HG03520 (cell line): ENCODE measurements at regions not wholly inside any gene's neighbourhood (a gene's known extent, or its start where the extent isn't known, plus 50 kb on each side); places are given as distances from the start of the nearest gene placed in this dataset.

ENCODE experiments used
- ATAC-seq: cut with Tn5 transposase; IDR thresholded peaks from one replicate; pipeline ENCODE4 v1.9.1; 2021; ENCODE audit warnings: mild to moderate bottlenecking, moderate library complexity; ENCODE audit not compliant: unreplicated experiment

DNA sequence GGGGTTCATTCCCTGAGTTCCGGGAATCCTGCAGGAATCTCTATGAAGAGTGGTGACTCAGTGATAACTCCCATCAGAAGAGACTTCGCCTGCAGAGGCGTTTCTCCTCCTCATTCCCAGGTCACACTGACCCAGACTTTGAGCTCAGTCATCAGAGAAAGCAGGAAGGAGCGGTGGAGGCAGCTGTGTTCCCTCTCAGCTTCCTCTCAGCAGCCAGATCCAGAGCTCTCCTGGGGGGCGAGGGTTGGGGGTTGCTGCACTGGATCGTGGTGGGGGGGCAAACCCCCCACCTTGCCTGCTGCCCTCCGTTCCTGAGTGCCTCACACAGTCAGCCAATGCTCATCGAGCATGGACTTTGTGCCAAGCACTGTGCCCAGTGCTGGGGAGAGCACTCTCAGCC is 271.2 kb downstream of the CBLN1 start:
- no peak for ATAC-seq

- no peak for ATAC-seq
These were observed 272.4 kb downstream of the CBLN1 start for GRCh38 chr16:49009204-49009603.

DNA sequence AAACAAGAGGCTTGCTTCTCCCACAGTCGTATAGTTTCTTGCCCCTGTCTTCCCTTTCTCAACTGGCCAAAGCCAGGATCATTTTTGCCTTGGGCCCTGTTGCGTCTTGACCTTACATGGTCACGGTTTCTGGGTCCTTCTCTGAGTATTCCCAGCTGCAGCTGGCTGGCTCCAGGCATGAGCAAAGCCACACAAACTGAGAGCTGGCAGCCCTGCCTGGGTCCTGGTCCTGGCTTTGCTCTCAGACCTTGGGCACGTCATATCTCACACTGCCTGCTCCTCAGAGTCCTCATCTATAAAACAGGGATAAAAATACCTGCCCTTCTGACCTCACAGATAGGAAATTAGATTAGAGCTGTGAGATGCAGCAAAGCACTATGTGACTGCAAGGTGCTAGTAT is 277.6 kb downstream of the CBLN1 start:
- ATAC-seq, result no peak

- ATAC-seq, result no peak
These were observed 278.6 kb downstream of the CBLN1 start for GRCh38 chr16:49003022-49003421.

DNA sequence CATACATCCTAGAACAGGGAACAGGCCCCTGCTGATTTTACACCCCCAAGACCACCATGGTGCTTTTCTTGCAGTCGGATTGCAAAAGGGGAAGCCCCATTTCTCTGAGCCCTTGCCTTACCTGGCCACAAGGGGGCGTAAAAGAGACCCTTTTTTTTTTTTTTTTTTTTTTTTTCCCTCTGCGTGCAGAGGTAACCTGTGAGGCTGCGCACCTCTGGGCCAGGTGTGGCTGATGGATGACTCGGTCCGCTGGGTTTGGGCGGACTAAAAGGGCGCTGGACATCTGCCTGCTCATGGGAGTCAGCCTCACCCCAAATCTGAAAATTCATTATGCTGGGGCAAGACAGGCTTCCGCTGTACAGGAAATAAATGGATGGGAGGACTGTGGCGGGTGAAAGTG is 281.0 kb downstream of the CBLN1 start:
- no peak for ATAC-seq

DNA sequence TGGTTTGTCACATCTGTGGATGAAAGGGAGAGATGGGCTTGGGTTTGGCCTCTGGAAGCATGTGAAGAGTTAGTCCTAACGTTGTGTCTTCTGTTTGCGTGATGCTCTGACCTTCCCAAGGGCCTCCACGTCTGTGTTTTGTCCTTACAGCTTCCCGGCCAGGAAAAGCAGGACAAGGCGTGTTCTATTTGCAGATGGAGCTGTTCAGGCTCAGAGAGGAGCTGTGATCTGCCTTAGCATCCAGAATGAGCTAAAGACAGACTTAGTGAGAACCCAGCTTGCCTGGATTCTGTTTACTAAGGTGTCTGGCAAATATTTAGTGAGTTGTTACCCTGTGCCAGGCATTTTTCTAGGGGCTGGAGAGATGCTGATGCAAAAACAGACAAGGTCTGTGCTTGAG is 282.1 kb downstream of the CBLN1 start:
- no peak for ATAC-seq

DNA sequence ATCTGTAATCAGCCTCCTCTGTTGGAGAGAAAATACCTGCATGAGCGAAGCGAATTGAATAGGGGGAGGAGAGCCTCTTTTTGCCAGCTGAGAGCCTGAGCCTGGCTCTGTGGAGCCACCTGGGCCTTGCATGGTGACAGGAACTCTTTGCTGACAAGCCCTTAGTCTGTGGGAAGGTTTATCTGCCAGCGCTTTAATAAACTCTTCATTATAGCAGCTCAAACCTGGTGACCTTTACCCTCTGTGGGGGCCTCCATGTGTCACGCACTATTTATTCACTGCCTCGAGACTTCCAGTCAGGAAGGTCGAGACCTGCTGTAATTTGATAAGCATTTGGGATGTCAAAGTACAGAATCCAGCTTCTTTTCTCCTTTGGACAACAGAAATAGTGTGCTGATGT is 282.6 kb downstream of the CBLN1 start:
- ATAC-seq, result no peak

DNA sequence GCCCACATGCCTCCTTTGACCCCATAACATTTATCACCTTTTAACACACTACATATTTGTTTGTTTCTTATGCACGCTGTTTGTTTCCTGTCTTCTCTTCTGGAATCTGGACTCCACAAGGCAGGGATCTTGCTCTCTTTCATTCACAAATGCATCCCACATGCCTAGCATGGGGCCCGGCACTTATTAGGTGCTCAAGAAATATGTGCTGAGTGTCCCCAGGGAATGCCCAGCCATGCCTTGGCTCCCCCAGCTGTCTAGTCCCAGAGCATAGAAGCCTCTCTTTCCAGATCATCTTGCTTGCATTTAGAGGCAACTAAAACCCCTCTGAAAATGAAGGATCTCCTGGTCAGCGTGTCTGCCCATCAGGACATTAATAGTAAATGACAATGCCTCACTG is 283.7 kb downstream of the CBLN1 start:
- ATAC-seq, result no peak

DNA sequence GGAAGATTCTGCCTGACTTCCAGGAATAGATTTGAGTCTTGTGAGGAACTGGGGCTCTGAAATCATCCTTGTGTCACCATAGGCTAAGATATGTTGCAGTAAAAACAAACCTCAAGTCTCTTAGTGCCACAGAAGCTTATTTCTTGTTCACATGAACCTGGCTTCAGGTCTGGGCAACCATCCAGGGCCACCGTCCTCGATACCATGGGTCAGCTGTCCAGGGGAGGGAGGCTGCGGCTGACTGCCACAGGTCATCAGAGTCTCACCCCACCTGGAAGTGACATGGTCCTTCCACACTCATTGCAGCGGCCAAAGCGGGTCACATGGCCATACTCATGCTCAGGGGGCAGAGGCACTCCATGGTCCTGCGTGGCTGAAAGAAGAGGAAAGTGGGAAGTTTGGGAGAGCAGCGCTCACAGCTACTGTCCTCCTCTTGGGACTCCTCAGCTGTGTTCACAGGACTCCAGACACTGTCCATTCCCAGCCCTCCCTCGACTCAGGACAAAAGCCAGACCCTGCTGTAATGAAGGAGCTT is 284.5 kb downstream of the CBLN1 start:
- ATAC-seq, result no peak

DNA sequence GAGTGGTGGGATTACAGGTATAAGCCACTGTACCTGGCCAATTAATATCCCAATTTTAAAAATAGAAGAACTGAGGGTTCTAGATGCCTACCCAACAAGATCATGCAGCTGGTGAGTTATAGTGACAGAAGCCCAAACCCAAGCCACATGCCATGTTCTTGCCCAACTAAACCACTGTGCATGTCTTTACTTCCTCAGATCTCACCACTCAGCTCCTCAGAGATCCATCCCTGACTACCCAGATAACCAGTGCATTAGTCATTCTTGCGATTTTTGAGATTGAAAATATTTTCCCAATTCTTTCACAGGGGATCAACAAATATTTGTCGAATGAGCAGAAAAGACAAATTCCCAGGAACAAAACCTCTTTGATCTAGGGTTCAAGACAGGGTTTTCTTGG is 303.1 kb downstream of the CBLN1 start:
- ATAC-seq, result no peak

GRCh38 chr16:48972236-48972635 is 309.4 kb downstream of the CBLN1 start:
- no peak for ATAC-seq

DNA sequence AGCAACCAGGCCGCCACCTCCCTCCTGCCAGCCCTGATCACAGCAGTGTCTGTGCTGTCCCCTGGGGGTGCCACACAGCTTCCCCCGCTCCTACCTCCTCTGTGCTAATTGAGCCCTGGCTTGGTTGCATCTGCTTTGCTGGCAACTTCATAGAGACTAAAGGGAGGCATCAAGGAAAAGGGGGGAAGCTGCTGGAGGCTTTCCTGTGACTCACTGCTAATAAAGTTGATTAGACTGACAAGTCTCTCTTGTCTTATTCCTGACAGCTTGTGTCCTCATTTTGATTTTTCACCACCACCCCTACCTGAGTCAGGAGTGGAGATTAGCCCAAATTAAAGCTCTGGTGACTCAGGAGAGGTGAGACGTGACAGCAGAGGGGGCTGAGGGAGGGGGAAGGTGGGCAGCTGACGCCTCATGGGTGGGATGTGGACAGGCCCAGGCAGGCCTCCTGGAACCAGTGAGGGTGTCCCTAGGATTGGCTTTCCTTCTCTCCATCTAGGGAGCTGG is 310.0 kb downstream of the CBLN1 start:
- no peak for ATAC-seq

- no peak for ATAC-seq
These were observed 311.4 kb downstream of the CBLN1 start for GRCh38 chr16:48970216-48970615.

DNA sequence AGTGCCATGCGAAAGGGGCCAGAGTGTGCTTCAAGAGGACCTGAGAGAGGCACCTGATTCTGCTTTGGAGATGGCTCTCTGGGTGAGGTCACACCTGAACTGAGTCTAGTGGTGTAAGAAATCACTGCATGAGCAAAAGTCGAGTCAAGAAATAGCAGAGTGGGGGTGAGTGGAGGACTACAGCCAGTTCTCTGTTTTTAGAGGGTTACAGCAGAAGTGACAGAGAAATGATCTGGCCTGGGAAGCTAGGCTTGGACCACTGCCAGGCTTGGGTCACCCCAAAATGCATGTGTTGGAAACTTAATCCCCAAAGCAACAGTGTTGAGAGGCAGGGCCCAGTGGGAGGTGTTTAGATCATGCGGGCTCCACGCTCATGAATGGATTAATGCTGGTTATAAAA is 312.0 kb downstream of the CBLN1 start:
- no peak for ATAC-seq

- ATAC-seq, result no peak
These were observed 316.3 kb downstream of the CBLN1 start for GRCh38 chr16:48965386-48965785.

- no peak for ATAC-seq
These were observed 317.6 kb downstream of the CBLN1 start for GRCh38 chr16:48963901-48964615.

DNA sequence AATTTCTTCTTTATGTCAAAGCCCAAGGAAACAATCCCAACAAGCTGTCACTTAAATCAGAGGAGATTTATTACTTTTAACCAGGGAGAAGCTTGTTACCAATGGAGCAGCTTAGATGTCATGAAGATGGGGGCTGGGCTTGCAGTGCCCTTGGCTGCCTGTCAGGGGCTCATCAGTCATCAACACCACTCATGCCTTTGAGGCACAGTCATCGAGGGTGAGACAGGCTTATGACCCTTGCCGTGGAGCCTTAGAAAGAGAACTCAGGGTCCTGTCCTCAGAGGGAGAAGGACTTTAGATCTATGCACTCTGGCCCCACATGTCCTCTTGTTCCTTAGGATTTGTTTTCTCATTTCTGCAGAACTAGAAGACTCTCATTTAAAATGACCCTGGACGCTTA is 318.3 kb downstream of the CBLN1 start:
- no peak for ATAC-seq

DNA sequence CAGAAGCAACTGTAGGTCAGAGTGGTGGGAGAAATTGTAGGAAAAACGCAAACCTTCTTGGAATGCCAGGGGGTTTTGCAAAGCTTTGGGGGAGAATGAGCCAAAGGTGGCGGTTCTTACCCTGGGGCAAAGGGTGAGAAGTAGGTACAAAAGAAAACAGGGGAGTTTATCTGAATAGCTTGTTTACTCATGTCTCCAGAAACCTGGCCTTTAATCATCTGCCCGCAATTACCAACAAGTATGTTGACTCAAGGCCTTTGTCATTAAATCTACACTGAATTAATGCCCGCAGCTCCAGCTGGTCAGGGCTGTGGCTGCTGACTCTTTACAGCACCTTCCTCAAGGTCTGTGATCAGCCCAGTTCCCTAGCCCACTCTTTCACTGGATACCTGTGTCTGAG is 320.1 kb downstream of the CBLN1 start:
- no peak for ATAC-seq

DNA sequence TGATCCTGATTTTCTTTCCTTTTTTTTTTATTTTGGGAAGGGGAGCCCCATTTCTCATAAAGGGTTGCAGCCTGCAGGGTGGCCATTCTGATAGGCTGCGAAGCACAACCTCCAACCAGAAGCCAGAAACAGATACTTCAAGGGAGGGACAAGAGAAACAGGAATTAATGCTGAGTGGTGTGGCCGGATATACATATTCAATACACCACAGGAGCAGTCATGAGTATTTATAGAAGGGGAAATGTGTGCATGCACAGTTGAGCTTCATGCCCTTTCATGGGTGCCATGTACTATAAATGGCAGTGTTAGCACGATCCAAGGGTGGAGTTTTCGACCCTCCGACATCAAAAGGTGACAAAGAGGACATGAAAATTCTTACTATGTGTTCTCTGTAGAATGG is 320.8 kb downstream of the CBLN1 start:
- ATAC-seq, result peak; percentile 60

- ATAC-seq, result no peak
These were observed 321.9 kb downstream of the CBLN1 start for GRCh38 chr16:48959747-48960146.

DNA sequence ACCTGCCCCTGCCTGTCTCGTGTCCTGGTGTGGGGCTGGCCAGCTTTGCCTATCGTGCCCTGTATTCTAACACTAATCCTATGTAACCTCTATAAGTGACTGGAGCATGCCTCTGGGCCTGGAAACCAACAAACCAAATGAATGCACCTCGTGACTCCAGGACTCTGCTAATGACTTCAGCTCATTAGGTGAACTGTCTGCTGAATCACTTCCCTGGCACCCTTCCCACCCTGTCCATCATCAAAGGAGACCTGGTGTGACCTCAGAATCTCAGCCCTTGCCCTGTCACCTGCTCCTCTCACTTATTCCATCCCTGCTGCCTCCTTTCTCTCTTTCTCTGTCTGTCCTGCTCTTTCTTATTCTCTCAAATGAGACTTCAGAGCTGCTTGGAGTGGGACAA is 322.4 kb downstream of the CBLN1 start:
- ATAC-seq, result no peak

GRCh38 chr16:48958681-48959080 is 323.0 kb downstream of the CBLN1 start:
- no peak for ATAC-seq

DNA sequence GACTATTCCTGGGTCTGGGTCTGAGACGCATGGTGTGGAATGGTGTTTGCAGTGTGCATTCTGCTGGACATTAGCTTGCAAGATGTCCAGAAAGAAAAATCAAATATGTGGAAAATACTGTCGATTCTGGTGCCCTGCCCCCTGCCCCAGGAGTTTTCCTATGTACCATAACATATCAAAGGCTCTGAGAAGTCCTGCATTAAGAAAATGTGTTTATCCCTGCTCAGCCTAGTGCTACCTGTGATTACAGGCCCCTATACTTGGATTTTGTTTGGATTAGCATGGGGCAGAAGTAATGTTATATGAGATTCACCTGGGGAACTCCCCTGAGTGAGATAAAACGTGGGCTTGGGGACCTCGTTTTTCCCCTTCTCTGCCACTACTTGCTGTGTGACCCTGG is 325.0 kb downstream of the CBLN1 start:
- ATAC-seq, result no peak
